ENCODE measurements at regions not wholly inside any gene's neighbourhood (a gene's known extent, or its start where the extent isn't known, plus 50 kb on each side); places are given as distances from the start of the nearest gene placed in this dataset.

GRCh38 chr3:145145461-145145860 lies 1015.5 kb downstream of the PLOD2 start:
- H3K4me3 Mint-ChIP-seq (ENCODE audit: low read depth), result no peak overlapping the region
- TF ChIP-seq CTCF (IDR thresholded peaks at IDR 0.05; ENCODE audit: unreplicated experiment), result no peak

GRCh38 chr3:145159640-145160039 lies 1001.3 kb downstream of the PLOD2 start:
- Mint-ChIP-seq H3K27me3 (no peaks in the 10 kb centered on the region), H3K27ac (no peak overlapping the region)
- no peak for TF ChIP-seq CTCF (IDR thresholded peaks at IDR 0.05; ENCODE audit: unreplicated experiment)

More at GRCh38 chr3:145145461-145145860, 1015.5 kb downstream of the PLOD2 start:
- H3K27me3 Mint-ChIP-seq, result no peaks in the 10 kb centered on the region
- no peak overlapping the region for H3K27ac Mint-ChIP-seq
- no peak for DNase-seq (ENCODE audit: low spot score, unreplicated experiment)
- no peaks in the 10 kb centered on the region for H3K4me1 Mint-ChIP-seq (ENCODE audit: low read depth)
- no peaks in the 10 kb centered on the region for H3K36me3 Mint-ChIP-seq (ENCODE audit: insufficient read depth)
- H3K9me3 Mint-ChIP-seq (ENCODE audit: low read depth), result no peaks in the 10 kb centered on the region

GRCh38 chr3:145170121-145170520 lies 990.9 kb downstream of the PLOD2 start:
- DNase-seq (ENCODE audit: low spot score, unreplicated experiment), result no peak
- no peaks in the 10 kb centered on the region for H3K27me3 Mint-ChIP-seq
- no peaks in the 10 kb centered on the region for H3K9me3 Mint-ChIP-seq (ENCODE audit: low read depth)
- H3K27ac Mint-ChIP-seq, result no peak overlapping the region
- H3K4me1 Mint-ChIP-seq (ENCODE audit: low read depth), result no peaks in the 10 kb centered on the region
- H3K4me3 Mint-ChIP-seq (ENCODE audit: low read depth), result no peak overlapping the region
- TF ChIP-seq CTCF (IDR thresholded peaks at IDR 0.05; ENCODE audit: unreplicated experiment), result no peak
- H3K36me3 Mint-ChIP-seq (ENCODE audit: insufficient read depth), result no peaks in the 10 kb centered on the region

More at GRCh38 chr3:145159640-145160039, 1001.3 kb downstream of the PLOD2 start:
- Mint-ChIP-seq H3K36me3 (ENCODE audit: insufficient read depth) (no peaks in the 10 kb centered on the region), H3K4me1 (ENCODE audit: low read depth) (peaks cover 2% of the 10 kb centered on the region), H3K4me3 (ENCODE audit: low read depth) (no peak overlapping the region), H3K9me3 (ENCODE audit: low read depth) (peaks cover 3% of the 10 kb centered on the region)
- no peak for DNase-seq (ENCODE audit: low spot score, unreplicated experiment)

- Mint-ChIP-seq H3K9me3 (ENCODE audit: low read depth) (no peaks in the 10 kb centered on the region), H3K4me1 (ENCODE audit: low read depth) (no peaks in the 10 kb centered on the region), H3K36me3 (ENCODE audit: insufficient read depth) (no peaks in the 10 kb centered on the region), H3K27ac (no peak overlapping the region), H3K27me3 (no peaks in the 10 kb centered on the region), H3K4me3 (ENCODE audit: low read depth) (no peak overlapping the region)
- no peak for TF ChIP-seq CTCF (IDR thresholded peaks at IDR 0.05; ENCODE audit: unreplicated experiment)
- DNase-seq (ENCODE audit: low spot score, unreplicated experiment), result no peak
Measured at GRCh38 chr3:145175626-145176025, 985.4 kb downstream of the PLOD2 start.

- H3K27me3 Mint-ChIP-seq, result no peaks in the 10 kb centered on the region
- DNase-seq (ENCODE audit: low spot score, unreplicated experiment), result no peak
- H3K9me3 Mint-ChIP-seq (ENCODE audit: low read depth), result no peaks in the 10 kb centered on the region
- no peak for TF ChIP-seq CTCF (IDR thresholded peaks at IDR 0.05; ENCODE audit: unreplicated experiment)
- no peaks in the 10 kb centered on the region for H3K36me3 Mint-ChIP-seq (ENCODE audit: insufficient read depth)
- H3K4me1 Mint-ChIP-seq (ENCODE audit: low read depth), result no peaks in the 10 kb centered on the region
- H3K4me3 Mint-ChIP-seq (ENCODE audit: low read depth), result no peak overlapping the region
- no peak overlapping the region for H3K27ac Mint-ChIP-seq
Measured at GRCh38 chr3:145176907-145177306, 984.1 kb downstream of the PLOD2 start.

Data from progenitor cell of endocrine pancreas (in vitro differentiated cells).